Gastroesophageal sphincter (tissue), 4 donors: ENCODE measurements at regions not wholly inside any gene's neighbourhood (a gene's known extent, or its start where the extent isn't known, plus 50 kb on each side); places are given as distances from the start of the nearest gene placed in this dataset.

Experiments
- ATAC-seq: fragments of 150-250 bp; one replicate; pipeline ENCODE4 v1.9.1; 2016; ENCODE audit warnings: mild to moderate bottlenecking, moderate library complexity
- H3K27ac ChIP-seq, 4 donors: fragments of 200-600 bp; sonication (generic) in 3 of 4; 1 replicate in 3 of 4; 2 replicates in 1 of 4; pipeline ENCODE4 v1.5.1; 2016 to 2019
- H3K27me3 ChIP-seq: fragments of 200-600 bp; sonication (generic); one replicate; pipeline ENCODE4 v1.5.1; 2019
- H3K36me3 ChIP-seq, 2 donors: fragments of 200-600 bp; sonication (generic); one replicate each; pipeline ENCODE4 v1.5.1; 2019; ENCODE audit warnings: control low read depth in 1 of 2
- H3K4me1 ChIP-seq, 3 donors: fragments of 200-600 bp; sonication (generic); 1 replicate in 2 of 3; 2 replicates in 1 of 3; pipeline ENCODE4 v1.5.1; 2016 to 2019; ENCODE audit warnings: control low read depth in 2 of 3
- H3K4me3 ChIP-seq, 2 donors: fragments of 200-600 bp; sonication (generic); one replicate each; pipeline ENCODE4 v1.5.1; 2019; ENCODE audit warnings: mild to moderate bottlenecking in 1 of 2, moderate library complexity in 1 of 2
- H3K9me3 ChIP-seq, 3 donors: fragments of 200-600 bp; sonication (generic); one replicate each; pipeline ENCODE4 v1.5.1; 2017 to 2019; ENCODE audit warnings: control low read depth in 2 of 3
- EP300 ChIP-seq: sonication (generic); formaldehyde crosslinking; IDR thresholded peaks from one replicate; pipeline ENCODE4 v1.6.1; 2017; ENCODE audit warnings: antibody characterized with exemption, mild to moderate bottlenecking
- POLR2A ChIP-seq, 2 donors: fragments of 450-650 bp; IDR thresholded peaks; one replicate each; pipeline ENCODE4 v1.6.1; 2017; ENCODE audit warnings: antibody characterized with exemption in 2 of 2, mild to moderate bottlenecking in 2 of 2, moderate library complexity in 1 of 2
- POLR2AphosphoS5 ChIP-seq: sonication (generic); formaldehyde crosslinking; IDR thresholded peaks from one replicate; pipeline ENCODE4 v1.6.1; 2017; ENCODE audit warnings: antibody characterized with exemption
- WGBS, 2 donors: methylation state at CpG; one replicate each; pipeline ENCODE4 v1.1.5; 2018; ENCODE audit warnings: low coverage in 1 of 2; 5-methylcytosine and 5-hydroxymethylcytosine counted together
- TF ChIP-seq, protein P1 (sequence below), 4 experiments: fragments of 200-600 bp in 2 of 4; fragments of 450-650 bp in 2 of 4; sonication (generic) in 1 of 4; IDR thresholded peaks; one replicate each; pipeline ENCODE4 v1.5.1; 2017 to 2019; ENCODE audit warnings: antibody characterized with exemption in 4 of 4, mild to moderate bottlenecking in 2 of 4, moderate library complexity in 2 of 4

DNA sequence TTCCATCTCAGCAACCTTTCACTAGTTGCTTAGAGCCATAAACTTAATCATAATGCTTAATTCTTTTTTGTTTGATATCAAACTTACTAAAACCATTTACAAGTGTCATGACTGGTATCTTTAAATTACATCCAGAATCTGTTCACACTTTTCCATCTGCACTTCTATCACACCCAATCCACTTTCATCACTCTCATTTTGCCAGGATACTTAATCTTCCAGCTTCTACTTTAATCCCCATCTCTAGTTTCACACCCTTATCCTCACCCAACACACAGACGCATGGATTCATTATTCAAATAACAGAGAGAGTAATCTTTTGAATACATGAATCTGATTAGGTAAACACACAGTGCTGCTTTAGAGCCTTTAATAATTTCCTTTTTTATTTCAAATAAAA is 828.4 kb downstream of the HACE1 start:
- H3K4me3 ChIP-seq, result no peak overlapping the region
- no peaks in the 10 kb centered on the region for H3K4me1 ChIP-seq
- H3K36me3 ChIP-seq, result no peaks in the 10 kb centered on the region
- H3K9me3 ChIP-seq, result no peaks in the 10 kb centered on the region
- H3K27ac ChIP-seq, result no peak overlapping the region
- no peaks in the 10 kb centered on the region for H3K27me3 ChIP-seq
- TF ChIP-seq POLR2AphosphoS5 (no peak), EP300 (no peak)
- TF ChIP-seq, protein P1, sequence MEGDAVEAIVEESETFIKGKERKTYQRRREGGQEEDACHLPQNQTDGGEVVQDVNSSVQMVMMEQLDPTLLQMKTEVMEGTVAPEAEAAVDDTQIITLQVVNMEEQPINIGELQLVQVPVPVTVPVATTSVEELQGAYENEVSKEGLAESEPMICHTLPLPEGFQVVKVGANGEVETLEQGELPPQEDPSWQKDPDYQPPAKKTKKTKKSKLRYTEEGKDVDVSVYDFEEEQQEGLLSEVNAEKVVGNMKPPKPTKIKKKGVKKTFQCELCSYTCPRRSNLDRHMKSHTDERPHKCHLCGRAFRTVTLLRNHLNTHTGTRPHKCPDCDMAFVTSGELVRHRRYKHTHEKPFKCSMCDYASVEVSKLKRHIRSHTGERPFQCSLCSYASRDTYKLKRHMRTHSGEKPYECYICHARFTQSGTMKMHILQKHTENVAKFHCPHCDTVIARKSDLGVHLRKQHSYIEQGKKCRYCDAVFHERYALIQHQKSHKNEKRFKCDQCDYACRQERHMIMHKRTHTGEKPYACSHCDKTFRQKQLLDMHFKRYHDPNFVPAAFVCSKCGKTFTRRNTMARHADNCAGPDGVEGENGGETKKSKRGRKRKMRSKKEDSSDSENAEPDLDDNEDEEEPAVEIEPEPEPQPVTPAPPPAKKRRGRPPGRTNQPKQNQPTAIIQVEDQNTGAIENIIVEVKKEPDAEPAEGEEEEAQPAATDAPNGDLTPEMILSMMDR (IDR thresholded peaks at IDR 0.05), result no peak
- WGBS, 2 donors, result 42 to 53% methylated on average over 1 of the region's 1 CpG
- no peak for ATAC-seq

DNA sequence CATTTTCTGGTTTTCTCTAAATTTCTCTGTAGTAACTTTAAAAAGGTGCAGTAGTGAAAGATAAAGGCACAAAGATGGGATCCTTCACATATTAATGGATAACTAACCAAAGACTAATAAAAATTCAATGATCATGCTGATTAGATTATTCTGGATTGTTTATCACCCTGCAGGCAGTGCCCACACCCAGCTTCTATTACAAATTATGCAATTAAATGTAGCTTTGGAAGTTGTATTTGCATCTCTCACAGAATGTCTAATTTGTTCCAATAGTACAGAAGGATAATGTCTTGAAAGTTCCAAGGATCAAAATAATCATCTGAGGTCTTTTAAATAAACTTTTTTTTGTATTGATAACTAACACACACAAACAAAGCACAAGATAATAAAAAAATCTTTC is 837.6 kb downstream of the HACE1 start:
- Histone ChIP-seq H3K27me3 (no peaks in the 10 kb centered on the region), H3K27ac (no peak overlapping the region), H3K4me1 (no peaks in the 10 kb centered on the region), H3K4me3 (no peak overlapping the region), H3K9me3 (no peaks in the 10 kb centered on the region), H3K36me3 (no peaks in the 10 kb centered on the region)
- TF ChIP-seq POLR2A (IDR thresholded peaks at IDR 0.05) (no peak), EP300 (no peak), POLR2AphosphoS5 (no peak)
- TF ChIP-seq, protein P1 (IDR thresholded peaks at IDR 0.05), result no peak
- ATAC-seq, result no peak

DNA sequence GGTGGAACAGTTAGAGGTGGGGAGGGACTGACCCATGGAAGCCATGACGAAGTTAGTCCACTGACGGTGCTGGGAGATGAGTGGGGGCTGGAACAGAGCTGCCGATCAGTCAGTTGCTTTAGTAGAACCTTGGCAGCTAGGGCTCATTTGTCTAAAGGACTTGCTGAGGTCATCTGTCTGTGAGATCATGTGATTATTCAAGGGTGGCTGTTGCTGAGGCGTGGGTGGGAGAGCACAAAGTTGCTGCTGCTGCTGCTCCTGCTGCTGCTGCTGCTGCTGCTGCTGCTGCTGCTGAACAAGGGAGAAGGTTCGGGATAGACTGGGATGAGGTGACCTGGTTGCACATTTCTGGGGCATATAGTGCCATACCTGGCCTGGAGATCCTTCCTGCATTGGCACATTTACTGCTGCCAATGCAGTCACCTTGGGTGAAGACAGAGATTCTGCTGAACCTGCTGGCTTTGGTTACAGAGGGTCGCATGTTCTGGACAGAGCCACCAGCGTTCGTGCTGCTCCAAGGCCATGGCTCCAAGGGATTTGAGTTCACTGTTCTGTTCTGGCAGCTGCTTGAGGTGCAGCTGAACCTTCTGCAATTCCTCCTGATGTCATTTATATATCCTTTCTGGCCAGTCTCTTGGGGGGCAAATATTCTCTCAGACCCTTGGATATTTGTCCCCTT is 840.5 kb downstream of the HACE1 start:
- ATAC-seq, result no peak
- WGBS, 2 donors, result 62 to 78% methylated on average over 5 of the region's 8 CpGs
- Histone ChIP-seq H3K27ac (no peak overlapping the region), H3K4me3 (no peak overlapping the region), H3K36me3 (no peaks in the 10 kb centered on the region), H3K9me3 (no peaks in the 10 kb centered on the region), H3K4me1 (no peaks in the 10 kb centered on the region), H3K27me3 (no peaks in the 10 kb centered on the region)
- no peak for TF ChIP-seq EP300
- no peak for TF ChIP-seq POLR2AphosphoS5
- TF ChIP-seq POLR2A (IDR thresholded peaks at IDR 0.05), result no peak
- TF ChIP-seq, protein P1 (IDR thresholded peaks at IDR 0.05), result no peak

DNA sequence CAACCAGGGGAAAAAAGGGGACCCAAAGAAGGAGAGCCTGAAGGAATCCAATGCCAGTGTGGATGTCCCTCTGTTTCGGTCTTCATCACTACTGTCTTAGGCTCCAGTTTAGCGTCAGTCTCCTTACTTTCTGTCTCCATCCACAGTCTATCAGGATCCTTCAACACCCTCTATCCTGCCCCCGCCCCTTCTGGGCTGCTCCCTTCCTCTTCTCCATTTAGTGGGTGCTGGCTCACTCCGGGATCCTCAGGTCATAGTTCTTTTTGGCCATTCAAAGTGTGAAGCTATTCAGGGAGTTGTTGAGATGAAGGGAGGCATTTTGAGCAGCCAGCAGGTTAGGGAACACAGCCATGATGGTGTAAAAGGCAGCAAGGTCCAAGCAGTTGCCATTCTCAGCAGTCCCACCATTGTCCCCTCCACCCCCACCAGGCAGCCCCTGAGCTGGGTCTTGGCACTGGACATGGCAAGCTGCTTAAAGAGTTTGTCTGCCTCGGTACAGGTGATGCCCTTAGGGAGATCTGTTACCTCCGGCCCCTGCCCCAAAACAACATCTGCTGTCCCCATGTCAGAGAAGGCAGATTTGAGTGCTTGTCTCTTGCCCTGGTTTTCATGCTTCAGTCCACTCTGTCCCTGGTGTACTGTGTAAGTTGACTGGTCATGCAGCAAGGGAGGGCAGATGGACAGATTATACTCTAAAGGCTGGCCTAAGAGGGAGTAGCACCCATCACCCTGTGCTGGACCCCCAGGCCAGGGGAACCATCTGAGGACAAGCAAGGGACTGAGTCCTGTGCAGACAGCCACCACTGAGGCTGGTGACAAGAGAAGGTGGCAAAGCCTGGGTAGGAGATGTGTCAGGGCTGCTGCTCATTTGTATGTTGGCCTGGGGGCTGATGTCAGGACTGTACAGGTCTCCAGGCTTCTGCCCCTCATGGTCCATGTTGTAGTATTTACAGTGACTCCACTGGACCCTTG is 842.0 kb downstream of the HACE1 start:
- WGBS, 2 donors, result 97% methylated on average over 4 to 5 of the region's 6 CpGs
- no peak for TF ChIP-seq POLR2AphosphoS5
- TF ChIP-seq POLR2A (IDR thresholded peaks at IDR 0.05), result no peak
- no peak for TF ChIP-seq EP300
- TF ChIP-seq, protein P1 (IDR thresholded peaks at IDR 0.05), result no peak
- no peaks in the 10 kb centered on the region for H3K9me3 ChIP-seq
- no peaks in the 10 kb centered on the region for H3K4me1 ChIP-seq
- ATAC-seq, result peak; percentile 34
- no peak overlapping the region for H3K27ac ChIP-seq
- no peaks in the 10 kb centered on the region for H3K36me3 ChIP-seq
- no peak overlapping the region for H3K4me3 ChIP-seq
- no peaks in the 10 kb centered on the region for H3K27me3 ChIP-seq
